ENCODE measurements at regions not wholly inside any gene's neighbourhood (a gene's known extent, or its start where the extent isn't known, plus 50 kb on each side); places are given as distances from the start of the nearest gene placed in this dataset.
A peak's percentile ranks its signal among the peaks of the same experiment; 100 is the strongest.
"Not testable (repeated sequence)": the region's sequence is repeated elsewhere in the genome, so short reads cannot be mapped to it uniquely, and the experiment has no call there.

- in situ Hi-C loops (cut with HindIII; ENCODE audit: low pct_unique_long_range_greater_than_20kb, low sequenced_read_pairs); DNase-seq (ENCODE audit: low read depth): not testable (repeated sequence)
These were observed 172.7 kb downstream of the NPIPB11 start for GRCh38 chr16:29233705-29234404.

- DNase-seq (ENCODE audit: low read depth): no peak
- in situ Hi-C loops (cut with HindIII; ENCODE audit: low pct_unique_long_range_greater_than_20kb, low sequenced_read_pairs): no loop called here
These were observed 173.5 kb downstream of the NPIPB11 start for GRCh38 chr16:29232811-29233704.

- DNase-seq (ENCODE audit: low read depth); in situ Hi-C loops (cut with HindIII; ENCODE audit: low pct_unique_long_range_greater_than_20kb, low sequenced_read_pairs): not testable (repeated sequence)
These were observed 174.3 kb downstream of the NPIPB11 start for GRCh38 chr16:29232160-29232705.

- DNase-seq (ENCODE audit: low read depth): no peak
- in situ Hi-C loops (cut with HindIII; ENCODE audit: low pct_unique_long_range_greater_than_20kb, low sequenced_read_pairs): no loop called here
These were observed 175.3 kb downstream of the NPIPB11 start for GRCh38 chr16:29231244-29231643.

- no peak for DNase-seq (ENCODE audit: low read depth)
- in situ Hi-C loops (cut with HindIII; ENCODE audit: low pct_unique_long_range_greater_than_20kb, low sequenced_read_pairs): no loop called here
These were observed 175.8 kb downstream of the NPIPB11 start for GRCh38 chr16:29230671-29231096.

- in situ Hi-C loops (cut with HindIII; ENCODE audit: low pct_unique_long_range_greater_than_20kb, low sequenced_read_pairs); DNase-seq (ENCODE audit: low read depth): not testable (repeated sequence)
These were observed 176.4 kb downstream of the NPIPB11 start for GRCh38 chr16:29230006-29230668.

- DNase-seq (ENCODE audit: low read depth); in situ Hi-C loops (cut with HindIII; ENCODE audit: low pct_unique_long_range_greater_than_20kb, low sequenced_read_pairs): not testable (repeated sequence)
These were observed 176.9 kb downstream of the NPIPB11 start for GRCh38 chr16:29229616-29230005.

GRCh38 chr16:29228664-29229611, 177.6 kb downstream of the NPIPB11 start:
- DNase-seq (ENCODE audit: low read depth); in situ Hi-C loops (cut with HindIII; ENCODE audit: low pct_unique_long_range_greater_than_20kb, low sequenced_read_pairs): not testable (repeated sequence)

GRCh38 chr16:29227751-29228663, 178.5 kb downstream of the NPIPB11 start:
- in situ Hi-C loops (cut with HindIII; ENCODE audit: low pct_unique_long_range_greater_than_20kb, low sequenced_read_pairs): not testable (repeated sequence)
- DNase-seq (ENCODE audit: low read depth): peak; percentile 69

- DNase-seq (ENCODE audit: low read depth): no peak
- in situ Hi-C loops (cut with HindIII; ENCODE audit: low pct_unique_long_range_greater_than_20kb, low sequenced_read_pairs): no loop called here
These were observed 179.7 kb downstream of the NPIPB11 start for GRCh38 chr16:29226782-29227181.

- DNase-seq (ENCODE audit: low read depth); in situ Hi-C loops (cut with HindIII; ENCODE audit: low pct_unique_long_range_greater_than_20kb, low sequenced_read_pairs): not testable (repeated sequence)
These were observed 181.8 kb downstream of the NPIPB11 start for GRCh38 chr16:29224675-29225074.

- in situ Hi-C loops (cut with HindIII; ENCODE audit: low pct_unique_long_range_greater_than_20kb, low sequenced_read_pairs); DNase-seq (ENCODE audit: low read depth): not testable (repeated sequence)
These were observed 183.9 kb downstream of the NPIPB11 start for GRCh38 chr16:29222615-29223014.

GRCh38 chr16:29222008-29222407, 184.5 kb downstream of the NPIPB11 start:
- DNase-seq (ENCODE audit: low read depth); in situ Hi-C loops (cut with HindIII; ENCODE audit: low pct_unique_long_range_greater_than_20kb, low sequenced_read_pairs): not testable (repeated sequence)

GRCh38 chr16:29221281-29221955, 185.1 kb downstream of the NPIPB11 start:
- DNase-seq (ENCODE audit: low read depth): not testable (repeated sequence)

GRCh38 chr16:29220647-29221191, 185.8 kb downstream of the NPIPB11 start:
- in situ Hi-C loops (cut with HindIII; ENCODE audit: low pct_unique_long_range_greater_than_20kb, low sequenced_read_pairs); DNase-seq (ENCODE audit: low read depth): not testable (repeated sequence)

More at GRCh38 chr16:29221281-29221955, 185.1 kb downstream of the NPIPB11 start:
- in situ Hi-C loops (cut with HindIII; ENCODE audit: low pct_unique_long_range_greater_than_20kb, low sequenced_read_pairs): not testable (repeated sequence)

Measured in Caki2 (cell line).